ENCODE measurements at regions not wholly inside any gene's neighbourhood (a gene's known extent, or its start where the extent isn't known, plus 50 kb on each side); places are given as distances from the start of the nearest gene placed in this dataset.

- Mint-ChIP-seq H3K27ac (no peak overlapping the region), H3K9me3 (no peaks in the 10 kb centered on the region), H3K27me3 (ENCODE audit: low read depth) (peaks cover 3% of the 10 kb centered on the region), H3K36me3 (no peaks in the 10 kb centered on the region), H3K4me3 (no peak overlapping the region), H3K4me1 (peaks cover 19% of the 10 kb centered on the region)
- POLR2A ChIA-PET = no interaction called here
- DNase-seq (ENCODE audit: low spot score) = no peak
- CTCF ChIA-PET = no interaction called here
- TF ChIP-seq CTCF (IDR thresholded peaks at IDR 0.05) (no peak), IRF2 (CRISPR knock-in tag; IDR thresholded peaks at IDR 0.05; ENCODE audit: borderline replicate concordance, low read depth) (no peak), ZBTB21 (CRISPR knock-in tag; IDR thresholded peaks at IDR 0.05; ENCODE audit: borderline replicate concordance) (no peak), ATF2 (CRISPR knock-in tag; IDR thresholded peaks at IDR 0.05; ENCODE audit: borderline replicate concordance, low read depth) (no peak), TP53 (CRISPR knock-in tag; IDR thresholded peaks at IDR 0.05) (no peak), FOXP1 (CRISPR knock-in tag; IDR thresholded peaks at IDR 0.05; ENCODE audit: borderline replicate concordance) (no peak)
- ATAC-seq = peak; percentile 59
Observed at GRCh38 chr12:66813137-66813892, 134.4 kb upstream of the GRIP1 start.

- POLR2A ChIA-PET = no interaction called here
- Mint-ChIP-seq H3K27ac (no peak overlapping the region), H3K36me3 (no peaks in the 10 kb centered on the region)
Observed at GRCh38 chr12:66819587-66819986, 140.7 kb upstream of the GRIP1 start.

GRCh38 chr12:66822961-66823360 lies 144.1 kb upstream of the GRIP1 start:
- ChIA-PET CTCF (no interaction called here), POLR2A (no interaction called here)
- H3K27ac Mint-ChIP-seq = no peak overlapping the region
- ATAC-seq = no peak
- peaks cover 3% of the 10 kb centered on the region; the same call in 1 of the 2 replicates for H3K27me3 Mint-ChIP-seq (ENCODE audit: low read depth)
- no peak overlapping the region for H3K4me3 Mint-ChIP-seq
- no peaks in the 10 kb centered on the region for H3K36me3 Mint-ChIP-seq
- H3K4me1 Mint-ChIP-seq = no peaks in the 10 kb centered on the region
- DNase-seq (ENCODE audit: low spot score) = no peak
- H3K9me3 Mint-ChIP-seq = peaks cover 8% of the 10 kb centered on the region; the same call in 1 of the 2 replicates
- TF ChIP-seq NR2C2 (CRISPR knock-in tag; IDR thresholded peaks at IDR 0.05) (no peak), ZNF425 (CRISPR knock-in tag; conservative IDR thresholded peaks at IDR 0.05) (no peak), PRRX2 (CRISPR knock-in tag; IDR thresholded peaks at IDR 0.05) (no peak), CBFB (CRISPR knock-in tag; IDR thresholded peaks at IDR 0.05; ENCODE audit: low read depth) (no peak), AFF4 (CRISPR knock-in tag; IDR thresholded peaks at IDR 0.05; ENCODE audit: borderline replicate concordance) (no peak), SP1 (CRISPR knock-in tag; conservative IDR thresholded peaks at IDR 0.05) (no peak)

More at GRCh38 chr12:66819587-66819986, 140.7 kb upstream of the GRIP1 start:
- Mint-ChIP-seq H3K27me3 (ENCODE audit: low read depth) (no peaks in the 10 kb centered on the region), H3K9me3 (no peaks in the 10 kb centered on the region), H3K4me1 (no peaks in the 10 kb centered on the region), H3K4me3 (no peak overlapping the region)
- no peak for TF ChIP-seq ZMAT4 (CRISPR knock-in tag; IDR thresholded peaks at IDR 0.05)
- no peak for TF ChIP-seq ELF4 (CRISPR knock-in tag; IDR thresholded peaks at IDR 0.05; ENCODE audit: low read depth)
- no peak for TF ChIP-seq NR2C2 (CRISPR knock-in tag; IDR thresholded peaks at IDR 0.05)
- TF ChIP-seq ZNF232 (CRISPR knock-in tag; IDR thresholded peaks at IDR 0.05) = no peak
- TF ChIP-seq TCF7 (CRISPR knock-in tag; IDR thresholded peaks at IDR 0.05; ENCODE audit: low read depth) = no peak
- TF ChIP-seq USF2 (CRISPR knock-in tag; IDR thresholded peaks at IDR 0.05) = no peak
- no peak for TF ChIP-seq ATF2 (CRISPR knock-in tag; IDR thresholded peaks at IDR 0.05; ENCODE audit: borderline replicate concordance, low read depth)
- DNase-seq (ENCODE audit: low spot score) (no peak), ATAC-seq (no peak)
- CTCF ChIA-PET = no interaction called here
